ENCODE measurements at regions not wholly inside any gene's neighbourhood (a gene's known extent, or its start where the extent isn't known, plus 50 kb on each side); places are given as distances from the start of the nearest gene placed in this dataset.

DNA sequence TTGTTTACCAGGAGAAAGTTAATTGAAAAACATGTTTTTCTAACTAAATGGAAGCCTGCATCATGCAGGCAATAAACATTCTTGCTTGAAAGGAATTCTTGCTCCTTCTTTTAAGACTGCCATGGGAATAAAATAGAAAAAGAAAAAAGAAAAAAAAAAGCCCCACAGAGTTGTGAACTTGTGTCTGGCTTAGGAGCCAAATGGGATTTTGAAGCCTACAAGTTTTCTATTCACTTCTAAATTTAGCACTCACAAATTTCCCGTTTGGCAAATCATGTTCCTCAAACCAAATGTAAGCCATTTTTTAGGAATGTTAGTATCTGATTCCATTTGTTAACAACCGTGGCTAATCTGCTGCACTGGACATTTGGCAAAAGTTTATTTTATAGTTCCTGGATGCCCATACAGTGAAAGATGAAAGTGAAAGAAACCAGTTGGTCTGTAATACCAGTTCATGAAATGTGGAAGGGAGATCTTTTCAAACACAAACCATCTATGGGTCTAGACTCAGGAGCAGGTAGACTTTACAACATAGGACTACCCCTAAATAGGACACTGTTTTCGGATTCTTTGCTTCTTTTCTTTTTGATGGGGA lies 133.8 kb upstream of the GMNC start:
- intact Hi-C loops (cut with DNase I): no loop called here
- 31 to 33% methylated on average over 3 of the region's 3 CpGs for WGBS, 2 donors
- no peaks in the 10 kb centered on the region for H3K4me1 ChIP-seq
- H3K9me3 ChIP-seq: no peaks in the 10 kb centered on the region
- ATAC-seq (no peak), DNase-seq (no peak)
- no peak overlapping the region for H3K4me3 ChIP-seq
- no peaks in the 10 kb centered on the region for H3K36me3 ChIP-seq (replicated peaks in 1 of 2; ENCODE audit: insufficient read depth in 1 of 2, low read depth in 2 of 2)
- no peaks in the 10 kb centered on the region for H3K27me3 ChIP-seq
- no peak overlapping the region for H3K27ac ChIP-seq
- TF ChIP-seq, protein P1, sequence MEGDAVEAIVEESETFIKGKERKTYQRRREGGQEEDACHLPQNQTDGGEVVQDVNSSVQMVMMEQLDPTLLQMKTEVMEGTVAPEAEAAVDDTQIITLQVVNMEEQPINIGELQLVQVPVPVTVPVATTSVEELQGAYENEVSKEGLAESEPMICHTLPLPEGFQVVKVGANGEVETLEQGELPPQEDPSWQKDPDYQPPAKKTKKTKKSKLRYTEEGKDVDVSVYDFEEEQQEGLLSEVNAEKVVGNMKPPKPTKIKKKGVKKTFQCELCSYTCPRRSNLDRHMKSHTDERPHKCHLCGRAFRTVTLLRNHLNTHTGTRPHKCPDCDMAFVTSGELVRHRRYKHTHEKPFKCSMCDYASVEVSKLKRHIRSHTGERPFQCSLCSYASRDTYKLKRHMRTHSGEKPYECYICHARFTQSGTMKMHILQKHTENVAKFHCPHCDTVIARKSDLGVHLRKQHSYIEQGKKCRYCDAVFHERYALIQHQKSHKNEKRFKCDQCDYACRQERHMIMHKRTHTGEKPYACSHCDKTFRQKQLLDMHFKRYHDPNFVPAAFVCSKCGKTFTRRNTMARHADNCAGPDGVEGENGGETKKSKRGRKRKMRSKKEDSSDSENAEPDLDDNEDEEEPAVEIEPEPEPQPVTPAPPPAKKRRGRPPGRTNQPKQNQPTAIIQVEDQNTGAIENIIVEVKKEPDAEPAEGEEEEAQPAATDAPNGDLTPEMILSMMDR (IDR thresholded peaks at IDR 0.05): no peak
- TF ChIP-seq POLR2A (IDR thresholded peaks at IDR 0.05): no peak

DNA sequence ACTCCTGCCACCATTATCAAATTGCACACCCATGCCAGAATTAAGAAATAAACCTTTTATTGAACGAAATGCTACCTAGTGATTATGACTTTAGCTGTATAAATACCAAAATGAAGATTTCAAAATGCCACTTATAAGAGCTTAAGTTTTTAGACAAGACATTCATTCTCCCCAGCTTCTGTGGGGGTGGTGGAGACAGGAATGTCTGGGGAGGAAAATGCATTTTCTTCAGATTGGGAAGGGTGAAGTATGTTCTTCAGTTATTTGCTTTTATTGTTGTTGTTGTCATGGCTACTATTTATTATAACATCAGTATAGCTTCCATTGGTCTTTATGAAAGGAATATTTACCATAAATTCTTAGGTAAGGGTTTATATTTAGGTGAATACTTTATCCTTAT lies 132.7 kb upstream of the GMNC start:
- TF ChIP-seq, protein P1 (IDR thresholded peaks at IDR 0.05): no peak
- no peak for TF ChIP-seq POLR2A (IDR thresholded peaks at IDR 0.05)
- intact Hi-C loops (cut with DNase I): no loop called here
- ATAC-seq (no peak), DNase-seq (no peak)
- Histone ChIP-seq H3K27me3 (no peaks in the 10 kb centered on the region), H3K27ac (no peak overlapping the region), H3K36me3 (replicated peaks in 1 of 2; ENCODE audit: insufficient read depth in 1 of 2, low read depth in 2 of 2) (no peaks in the 10 kb centered on the region), H3K4me3 (no peak overlapping the region), H3K9me3 (no peaks in the 10 kb centered on the region), H3K4me1 (no peaks in the 10 kb centered on the region)
- 32 to 46% methylated on average over 1 of the region's 1 CpG for WGBS, 2 donors

DNA sequence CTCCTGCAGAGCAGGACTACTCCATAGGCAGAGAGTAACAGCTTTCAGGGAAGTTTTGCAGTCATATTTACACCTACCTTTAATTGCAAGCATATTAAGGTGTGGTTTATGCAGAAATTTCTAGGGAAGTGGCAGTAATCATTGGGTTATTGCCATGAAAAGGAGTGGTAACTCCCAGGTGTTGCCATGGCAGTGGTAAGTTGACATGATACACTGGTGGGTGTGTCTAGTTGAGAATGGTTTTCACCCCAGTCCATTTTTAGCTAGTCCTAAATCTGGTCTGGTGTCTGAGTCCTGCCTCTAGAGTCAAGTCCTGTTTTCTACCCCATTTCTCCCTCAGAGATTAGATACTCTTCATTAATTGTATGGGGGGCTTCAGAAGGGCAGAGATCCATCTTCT lies 128.4 kb upstream of the GMNC start:
- H3K27ac ChIP-seq: no peak overlapping the region
- no peaks in the 10 kb centered on the region for H3K4me1 ChIP-seq
- H3K36me3 ChIP-seq (replicated peaks in 1 of 2; ENCODE audit: insufficient read depth in 1 of 2, low read depth in 2 of 2): no peaks in the 10 kb centered on the region
- no peaks in the 10 kb centered on the region for H3K27me3 ChIP-seq
- peaks cover 0 to 6% (median 0%) of the 10 kb centered on the region in 3 donors for H3K9me3 ChIP-seq
- no peak overlapping the region for H3K4me3 ChIP-seq
- ATAC-seq (no peak), DNase-seq (no peak)
- intact Hi-C loops (cut with DNase I): no loop called here
- no peak for TF ChIP-seq POLR2A (IDR thresholded peaks at IDR 0.05)
- TF ChIP-seq, protein P1 (IDR thresholded peaks at IDR 0.05): no peak

DNA sequence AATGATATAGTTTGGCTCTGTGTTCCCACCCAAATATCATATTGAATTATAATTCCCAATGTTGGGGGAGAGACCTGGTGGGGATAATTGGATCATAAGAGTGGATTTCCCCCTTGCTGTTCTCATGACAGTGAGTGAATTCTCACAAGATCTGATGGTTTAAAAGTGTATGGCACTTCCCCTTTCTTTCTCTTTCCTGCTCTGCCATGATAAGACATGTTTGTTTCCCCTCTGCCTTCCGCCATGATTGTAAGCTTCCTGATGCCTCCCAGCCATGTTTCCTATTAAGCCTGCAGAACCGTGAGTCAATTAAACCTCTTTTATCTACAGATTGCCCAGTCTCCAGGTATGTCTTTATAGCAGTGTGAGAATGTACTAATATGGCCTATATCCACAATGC lies 126.7 kb upstream of the GMNC start:
- no peak overlapping the region for H3K27ac ChIP-seq
- 58 to 69% methylated on average over 2 of the region's 2 CpGs for WGBS, 2 donors
- no peak for TF ChIP-seq POLR2A (IDR thresholded peaks at IDR 0.05)
- TF ChIP-seq, protein P1 (IDR thresholded peaks at IDR 0.05): no peak
- DNase-seq (no peak), ATAC-seq (no peak)
- H3K4me1 ChIP-seq: no peaks in the 10 kb centered on the region
- H3K36me3 ChIP-seq (replicated peaks in 1 of 2; ENCODE audit: insufficient read depth in 1 of 2, low read depth in 2 of 2): no peaks in the 10 kb centered on the region
- H3K9me3 ChIP-seq: peaks cover 0 to 13% (median 0%) of the 10 kb centered on the region in 3 donors
- intact Hi-C loops (cut with DNase I): no loop called here
- H3K27me3 ChIP-seq: no peaks in the 10 kb centered on the region
- no peak overlapping the region for H3K4me3 ChIP-seq

DNA sequence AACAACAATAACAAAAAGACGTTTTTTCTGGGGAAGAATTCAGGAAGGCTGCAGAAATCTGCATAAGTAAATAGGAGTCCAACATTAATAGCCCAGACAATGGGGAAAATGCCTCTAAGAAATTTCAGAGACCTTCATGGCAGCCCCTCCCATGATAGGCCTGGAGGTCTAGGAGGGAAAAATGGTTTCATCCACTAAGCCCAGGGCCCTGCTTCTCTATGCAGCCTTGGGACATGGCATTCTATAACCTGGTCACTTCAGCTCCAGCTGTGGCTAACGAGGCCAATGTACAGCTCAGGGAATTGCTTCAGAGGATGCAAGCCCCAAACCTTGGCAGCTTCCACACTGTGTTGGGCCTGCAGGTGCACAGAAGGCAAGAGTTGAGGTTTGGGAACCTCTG lies 125.6 kb upstream of the GMNC start:
- ATAC-seq: no peak
- peaks cover 0 to 13% (median 0%) of the 10 kb centered on the region in 3 donors for H3K9me3 ChIP-seq
- 23 to 47% methylated on average over 2 of the region's 2 CpGs for WGBS, 2 donors
- TF ChIP-seq POLR2A (IDR thresholded peaks at IDR 0.05): no peak
- TF ChIP-seq, protein P1 (IDR thresholded peaks at IDR 0.05): no peak
- H3K27ac ChIP-seq: no peak overlapping the region
- no peaks in the 10 kb centered on the region for H3K27me3 ChIP-seq
- H3K4me1 ChIP-seq: no peaks in the 10 kb centered on the region
- H3K36me3 ChIP-seq (replicated peaks in 1 of 2; ENCODE audit: insufficient read depth in 1 of 2, low read depth in 2 of 2): no peaks in the 10 kb centered on the region
- H3K4me3 ChIP-seq: no peak overlapping the region
- DNase-seq: no peak
- intact Hi-C loops (cut with DNase I): no loop called here
